ENCODE measurements at regions not wholly inside any gene's neighbourhood (a gene's known extent, or its start where the extent isn't known, plus 50 kb on each side); places are given as distances from the start of the nearest gene placed in this dataset.

DNA sequence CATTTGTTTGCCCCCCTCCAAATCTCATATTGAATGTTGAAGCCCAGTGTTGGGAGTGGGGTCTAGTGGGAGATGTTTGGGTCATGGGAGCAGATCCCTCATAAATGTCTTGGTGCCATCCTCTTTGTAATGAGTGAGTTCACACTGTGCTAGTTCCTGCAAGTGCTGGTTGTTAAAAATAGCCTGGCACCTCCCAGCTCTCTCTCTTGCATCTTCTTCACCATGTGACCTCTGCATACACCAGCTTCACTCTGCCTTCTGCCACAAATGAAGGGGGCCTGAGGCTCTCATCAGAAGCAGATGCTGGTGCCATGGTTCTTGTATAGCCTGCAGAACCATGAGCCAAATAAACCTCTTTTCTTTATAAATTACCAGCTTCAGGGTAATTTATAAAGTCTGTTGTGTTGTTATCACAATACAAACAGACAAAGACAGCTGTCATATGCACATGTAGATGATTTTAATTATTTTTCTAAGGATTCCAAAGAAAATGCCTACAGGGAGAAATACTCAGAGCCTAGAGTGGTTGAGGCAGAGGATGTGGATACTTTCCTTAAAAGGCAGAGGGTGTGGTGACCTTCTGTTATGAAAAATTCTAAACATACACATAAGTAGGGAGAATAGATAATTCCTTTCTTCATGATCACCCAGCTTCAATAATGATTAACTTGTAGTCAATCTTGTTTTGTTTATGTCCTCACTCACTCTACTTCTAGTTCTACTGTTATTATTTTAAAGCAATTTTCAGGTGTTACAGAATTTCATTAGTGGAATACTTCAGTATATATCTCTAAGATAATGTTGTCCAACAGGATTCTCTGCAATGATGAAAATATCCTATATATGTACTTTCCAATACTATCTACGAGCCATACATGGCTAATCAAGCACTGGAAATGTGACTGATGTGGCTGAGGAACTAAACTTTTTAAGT is 75.1 kb upstream of the RANBP6 start:
- DNase-seq (ENCODE audit: low read depth) = no peak
- no peak overlapping the region for H3K4me3 ChIP-seq (ENCODE audit: low read depth, low read length)
- TF ChIP-seq, protein P1, sequence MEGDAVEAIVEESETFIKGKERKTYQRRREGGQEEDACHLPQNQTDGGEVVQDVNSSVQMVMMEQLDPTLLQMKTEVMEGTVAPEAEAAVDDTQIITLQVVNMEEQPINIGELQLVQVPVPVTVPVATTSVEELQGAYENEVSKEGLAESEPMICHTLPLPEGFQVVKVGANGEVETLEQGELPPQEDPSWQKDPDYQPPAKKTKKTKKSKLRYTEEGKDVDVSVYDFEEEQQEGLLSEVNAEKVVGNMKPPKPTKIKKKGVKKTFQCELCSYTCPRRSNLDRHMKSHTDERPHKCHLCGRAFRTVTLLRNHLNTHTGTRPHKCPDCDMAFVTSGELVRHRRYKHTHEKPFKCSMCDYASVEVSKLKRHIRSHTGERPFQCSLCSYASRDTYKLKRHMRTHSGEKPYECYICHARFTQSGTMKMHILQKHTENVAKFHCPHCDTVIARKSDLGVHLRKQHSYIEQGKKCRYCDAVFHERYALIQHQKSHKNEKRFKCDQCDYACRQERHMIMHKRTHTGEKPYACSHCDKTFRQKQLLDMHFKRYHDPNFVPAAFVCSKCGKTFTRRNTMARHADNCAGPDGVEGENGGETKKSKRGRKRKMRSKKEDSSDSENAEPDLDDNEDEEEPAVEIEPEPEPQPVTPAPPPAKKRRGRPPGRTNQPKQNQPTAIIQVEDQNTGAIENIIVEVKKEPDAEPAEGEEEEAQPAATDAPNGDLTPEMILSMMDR (IDR thresholded peaks at IDR 0.05; ENCODE audit: control insufficient read depth, extremely low read depth, insufficient read depth) = no peak

DNA sequence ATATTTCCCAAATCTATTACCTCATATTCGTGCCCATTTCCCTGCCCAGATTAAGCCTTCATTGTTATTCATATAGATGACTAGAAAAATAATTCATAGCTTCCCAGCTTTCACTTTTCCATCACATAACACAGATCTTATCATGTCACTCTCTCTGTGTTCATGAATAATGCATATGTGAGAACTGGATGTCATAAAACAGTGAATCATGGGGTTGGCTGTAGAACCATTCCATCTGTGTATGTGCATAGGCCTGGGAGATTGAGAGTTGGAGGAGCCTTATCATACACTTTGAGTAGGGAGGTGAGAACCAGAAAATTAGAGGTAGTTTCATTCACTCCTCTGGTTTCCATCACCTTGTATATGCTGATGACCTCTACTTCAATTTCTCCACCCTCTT is 73.9 kb upstream of the RANBP6 start:
- no peak overlapping the region for H3K4me3 ChIP-seq (ENCODE audit: low read depth, low read length)
- TF ChIP-seq, protein P1 (IDR thresholded peaks at IDR 0.05; ENCODE audit: control insufficient read depth, extremely low read depth, insufficient read depth) = no peak
- no peak for DNase-seq (ENCODE audit: low read depth)

- no peak for DNase-seq (ENCODE audit: low read depth)
- no peak overlapping the region for H3K4me3 ChIP-seq (ENCODE audit: low read depth, low read length)
- TF ChIP-seq, protein P1 (IDR thresholded peaks at IDR 0.05; ENCODE audit: control insufficient read depth, extremely low read depth, insufficient read depth) = no peak
These were observed 70.7 kb upstream of the RANBP6 start for GRCh38 chr9:6086006-6086655.

GRCh38 chr9:6080154-6080716 is 64.8 kb upstream of the RANBP6 start:
- H3K4me3 ChIP-seq (ENCODE audit: low read depth, low read length) = peak overlapping the region; percentile 52
- TF ChIP-seq, protein P1 (IDR thresholded peaks at IDR 0.05; ENCODE audit: control insufficient read depth, extremely low read depth, insufficient read depth) = no peak
- DNase-seq (ENCODE audit: low read depth) = peak; percentile 90

GRCh38 chr9:6079386-6079785 is 64.0 kb upstream of the RANBP6 start:
- peak overlapping the region; percentile 52 for H3K4me3 ChIP-seq (ENCODE audit: low read depth, low read length)
- TF ChIP-seq, protein P1 (IDR thresholded peaks at IDR 0.05; ENCODE audit: control insufficient read depth, extremely low read depth, insufficient read depth) = no peak
- DNase-seq (ENCODE audit: low read depth) = no peak

DNA sequence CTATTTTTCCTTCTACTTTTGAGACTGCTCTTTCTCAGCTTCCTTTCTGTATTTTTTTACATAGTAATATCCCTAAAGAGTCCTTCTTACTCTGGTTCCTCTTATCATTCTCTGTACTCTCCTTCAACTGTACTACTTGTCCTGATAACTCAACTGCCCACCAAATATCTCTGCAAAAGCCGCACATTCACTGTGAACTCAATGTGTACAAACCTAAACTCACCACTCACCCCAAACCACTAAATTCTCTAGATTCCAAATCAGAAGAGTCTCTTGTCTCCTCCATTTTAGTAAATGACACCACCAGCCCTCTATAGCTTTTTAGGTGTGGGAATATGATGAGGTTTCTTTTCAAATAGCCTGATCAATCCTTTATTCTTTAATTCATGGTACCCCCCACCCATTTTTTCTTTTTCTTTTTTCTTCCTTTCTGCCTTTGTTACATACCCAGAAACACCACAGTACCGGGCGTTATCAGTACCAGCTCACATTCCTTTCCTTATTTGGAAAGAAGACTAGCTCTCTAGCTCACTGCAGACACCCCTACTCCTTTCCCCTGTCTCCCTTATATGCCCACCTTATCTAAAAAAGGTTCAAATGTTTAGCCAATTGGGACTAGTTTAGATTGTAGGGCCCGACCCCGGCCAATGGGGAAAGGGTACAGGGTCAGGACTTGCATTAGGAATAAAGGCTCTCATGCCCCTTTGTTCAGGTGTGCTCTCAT is 63.1 kb upstream of the RANBP6 start:
- no peak overlapping the region for H3K4me3 ChIP-seq (ENCODE audit: low read depth, low read length)
- TF ChIP-seq, protein P1 (IDR thresholded peaks at IDR 0.05; ENCODE audit: control insufficient read depth, extremely low read depth, insufficient read depth) = no peak
- DNase-seq (ENCODE audit: low read depth) = no peak
